ENCODE measurements at regions not wholly inside any gene's neighbourhood (a gene's known extent, or its start where the extent isn't known, plus 50 kb on each side); places are given as distances from the start of the nearest gene placed in this dataset.

DNA sequence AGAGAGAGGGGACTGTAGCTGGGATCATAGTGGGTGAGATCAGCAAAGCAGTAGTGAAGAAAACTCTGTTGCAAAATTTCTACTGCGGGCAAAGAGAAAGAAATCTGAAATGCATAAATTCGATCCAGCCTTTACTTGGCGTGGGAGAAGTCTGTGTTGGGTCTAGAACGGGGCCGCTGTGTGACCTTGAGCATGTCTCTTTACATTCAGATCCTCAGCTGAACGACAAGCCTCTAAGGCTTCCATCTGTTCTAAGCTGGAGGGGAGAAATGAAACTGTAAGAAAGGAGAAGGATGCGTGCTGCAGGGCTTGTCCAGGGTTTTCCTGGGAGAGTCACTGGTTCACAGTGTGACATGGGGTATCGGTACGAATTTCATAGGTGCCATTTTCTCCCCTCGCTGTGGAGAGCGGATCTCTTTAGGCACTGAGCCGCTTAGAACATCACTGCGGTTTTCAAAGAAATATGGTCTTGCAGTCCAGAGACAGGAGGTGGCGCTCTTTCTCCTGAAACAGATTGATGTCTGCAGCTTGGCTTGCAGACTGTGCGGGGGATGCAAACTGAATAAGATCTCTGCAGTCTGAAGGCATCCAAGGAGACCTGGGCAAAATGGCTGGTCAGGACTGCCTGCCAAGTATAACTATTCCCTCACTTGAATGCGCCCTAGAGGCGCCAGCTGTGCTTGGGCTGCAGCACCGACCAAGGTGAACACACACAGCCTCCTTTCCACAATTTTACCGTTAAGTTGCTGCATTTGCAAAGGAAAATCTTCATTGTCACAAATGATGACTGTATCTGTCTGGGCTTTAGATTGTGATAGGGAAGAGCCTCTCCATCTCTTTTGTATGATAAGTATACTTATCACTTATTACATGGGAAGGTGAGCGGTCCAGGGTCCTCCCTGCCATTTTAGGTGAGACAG lies 104.1 kb downstream of the XCL2 start:
- intact Hi-C loops (cut with DNase I), result loop anchor here (2.0 to 5.0 kb wide), 2 partner anchors 97 to 133 kb away; no protein-coding TSS in a partner anchor
- Histone ChIP-seq H3K27me3 (no peaks in the 10 kb centered on the region), H3K9me3 (no peaks in the 10 kb centered on the region), H3K4me3 (no peak overlapping the region), H3K36me3 (no peaks in the 10 kb centered on the region), H3K4me1 (no peaks in the 10 kb centered on the region), H3K9ac (ENCODE audit: low read depth in 2 of 2, low read length in 2 of 2) (no peak overlapping the region), H3K27ac (no peak overlapping the region)
- peak; percentile 83 for DNase-seq
- TF ChIP-seq, protein P1, sequence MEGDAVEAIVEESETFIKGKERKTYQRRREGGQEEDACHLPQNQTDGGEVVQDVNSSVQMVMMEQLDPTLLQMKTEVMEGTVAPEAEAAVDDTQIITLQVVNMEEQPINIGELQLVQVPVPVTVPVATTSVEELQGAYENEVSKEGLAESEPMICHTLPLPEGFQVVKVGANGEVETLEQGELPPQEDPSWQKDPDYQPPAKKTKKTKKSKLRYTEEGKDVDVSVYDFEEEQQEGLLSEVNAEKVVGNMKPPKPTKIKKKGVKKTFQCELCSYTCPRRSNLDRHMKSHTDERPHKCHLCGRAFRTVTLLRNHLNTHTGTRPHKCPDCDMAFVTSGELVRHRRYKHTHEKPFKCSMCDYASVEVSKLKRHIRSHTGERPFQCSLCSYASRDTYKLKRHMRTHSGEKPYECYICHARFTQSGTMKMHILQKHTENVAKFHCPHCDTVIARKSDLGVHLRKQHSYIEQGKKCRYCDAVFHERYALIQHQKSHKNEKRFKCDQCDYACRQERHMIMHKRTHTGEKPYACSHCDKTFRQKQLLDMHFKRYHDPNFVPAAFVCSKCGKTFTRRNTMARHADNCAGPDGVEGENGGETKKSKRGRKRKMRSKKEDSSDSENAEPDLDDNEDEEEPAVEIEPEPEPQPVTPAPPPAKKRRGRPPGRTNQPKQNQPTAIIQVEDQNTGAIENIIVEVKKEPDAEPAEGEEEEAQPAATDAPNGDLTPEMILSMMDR (IDR thresholded peaks at IDR 0.05), result peak; percentile 73

GRCh38 chr1:168438626-168439025 lies 105.2 kb downstream of the XCL2 start:
- Histone ChIP-seq H3K9ac (ENCODE audit: low read depth in 2 of 2, low read length in 2 of 2) (no peak overlapping the region), H3K4me3 (no peak overlapping the region), H3K4me1 (no peaks in the 10 kb centered on the region), H3K9me3 (no peaks in the 10 kb centered on the region), H3K36me3 (no peaks in the 10 kb centered on the region), H3K27me3 (no peaks in the 10 kb centered on the region), H3K27ac (no peak overlapping the region)
- TF ChIP-seq, protein P1 (IDR thresholded peaks at IDR 0.05), result no peak
- intact Hi-C loops (cut with DNase I), result loop anchor here (2.0 kb wide), 1 partner anchor 134 kb away; no protein-coding TSS in a partner anchor
- no peak for DNase-seq

DNA sequence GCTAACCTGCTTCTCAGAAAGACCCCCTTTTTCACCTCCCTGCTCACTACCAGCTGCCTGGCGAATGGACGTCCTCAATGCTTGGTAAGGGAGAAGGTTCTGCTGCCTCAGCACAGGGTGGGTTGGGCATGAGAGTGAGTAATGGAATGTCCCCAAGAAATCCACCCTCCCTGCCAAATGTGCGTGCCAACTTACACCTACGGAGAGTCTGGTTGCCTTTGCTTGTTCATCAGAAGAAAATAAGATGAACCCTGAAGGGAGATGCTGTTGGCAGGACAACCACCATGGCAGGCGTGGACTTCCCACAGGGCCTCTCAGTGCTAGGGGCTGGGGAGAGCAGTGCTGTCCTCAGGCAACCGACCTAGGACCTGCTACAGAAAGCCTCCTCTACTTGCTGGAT lies 106.0 kb downstream of the XCL2 start:
- Histone ChIP-seq H3K36me3 (no peaks in the 10 kb centered on the region), H3K27ac (no peak overlapping the region), H3K9ac (ENCODE audit: low read depth in 2 of 2, low read length in 2 of 2) (no peak overlapping the region), H3K4me1 (no peaks in the 10 kb centered on the region), H3K27me3 (no peaks in the 10 kb centered on the region), H3K9me3 (no peaks in the 10 kb centered on the region), H3K4me3 (no peak overlapping the region)
- intact Hi-C loops (cut with DNase I), result loop anchor here (2.0 kb wide), 1 partner anchor 135 kb away; no protein-coding TSS in a partner anchor
- no peak for DNase-seq
- TF ChIP-seq, protein P1 (IDR thresholded peaks at IDR 0.05), result no peak

DNA sequence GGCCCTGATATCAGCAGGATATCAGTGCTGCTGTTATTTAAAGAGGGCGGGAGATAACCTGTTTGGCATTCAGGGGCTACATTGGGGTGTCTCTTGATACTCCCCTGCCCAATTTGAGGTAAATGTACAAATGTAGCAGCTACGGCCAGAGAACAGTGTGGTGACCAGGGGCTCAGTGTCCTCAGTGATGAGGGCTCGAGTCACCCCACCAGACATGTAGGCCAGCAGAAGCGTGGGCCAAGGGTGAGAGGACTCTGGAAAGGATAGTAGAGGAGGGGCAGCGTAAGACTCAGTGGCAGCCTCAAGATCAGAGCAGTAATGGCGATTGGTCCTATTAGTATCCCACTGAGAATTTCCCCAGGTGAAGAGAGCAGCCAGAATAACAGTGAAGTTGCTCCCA lies 108.4 kb downstream of the XCL2 start:
- TF ChIP-seq, protein P1 (IDR thresholded peaks at IDR 0.05), result no peak
- no peaks in the 10 kb centered on the region for H3K36me3 ChIP-seq
- H3K9me3 ChIP-seq, result no peaks in the 10 kb centered on the region
- H3K27ac ChIP-seq, result no peak overlapping the region
- no peaks in the 10 kb centered on the region for H3K4me1 ChIP-seq
- H3K27me3 ChIP-seq, result no peaks in the 10 kb centered on the region
- H3K9ac ChIP-seq (ENCODE audit: low read depth in 2 of 2, low read length in 2 of 2), result no peak overlapping the region
- no peak overlapping the region for H3K4me3 ChIP-seq
- DNase-seq, result no peak
- intact Hi-C loops (cut with DNase I), result no loop called here

GRCh38 chr1:168433238-168433637 lies 110.6 kb downstream of the XCL2 start:
- DNase-seq, result no peak
- Histone ChIP-seq H3K9ac (ENCODE audit: low read depth in 2 of 2, low read length in 2 of 2) (no peak overlapping the region), H3K4me1 (no peaks in the 10 kb centered on the region), H3K36me3 (no peaks in the 10 kb centered on the region), H3K4me3 (no peak overlapping the region), H3K27me3 (no peaks in the 10 kb centered on the region), H3K9me3 (no peaks in the 10 kb centered on the region), H3K27ac (no peak overlapping the region)
- intact Hi-C loops (cut with DNase I), result no loop called here
- TF ChIP-seq, protein P1 (IDR thresholded peaks at IDR 0.05), result no peak
